Lower lobe of right lung (tissue), 2 donors: ENCODE measurements at regions not wholly inside any gene's neighbourhood (a gene's known extent, or its start where the extent isn't known, plus 50 kb on each side); places are given as distances from the start of the nearest gene placed in this dataset.

Source experiments
- ATAC-seq, 2 donors: fragments of 200-7000 bp; cut with Tn5 transposase; one replicate each; pipeline ENCODE4 v1.9.1; 2020 to 2022; ENCODE audit warnings: mild to moderate bottlenecking in 2 of 2, moderate library complexity in 2 of 2
- DNase-seq: peaks from one replicate; pipeline ENCODE4 v3.0.0-alpha.2; 2020
- H3K27ac ChIP-seq: fragments of 200-600 bp; one replicate; pipeline ENCODE4 v1.8.0; 2022
- H3K27me3 ChIP-seq: fragments of 200-600 bp; one replicate; pipeline ENCODE4 v1.8.0; 2022; ENCODE audit warnings: low read depth
- H3K36me3 ChIP-seq: fragments of 200-600 bp; one replicate; pipeline ENCODE4 v1.8.0; 2022; ENCODE audit warnings: mild to moderate bottlenecking
- H3K4me1 ChIP-seq: fragments of 200-600 bp; one replicate; pipeline ENCODE4 v1.8.0; 2022
- H3K4me3 ChIP-seq: fragments of 200-600 bp; one replicate; pipeline ENCODE4 v1.8.0; 2022; ENCODE audit warnings: mild to moderate bottlenecking
- H3K9me3 ChIP-seq: fragments of 200-600 bp; one replicate; pipeline ENCODE4 v1.8.0; 2022
- CTCF ChIP-seq: fragments of 200-600 bp; IDR thresholded peaks from one replicate; pipeline ENCODE4 v1.8.0; 2022; ENCODE audit warnings: antibody characterized with exemption, mild to moderate bottlenecking
- intact Hi-C: fragments of 100-400 bp; cut with DNase I; formaldehyde crosslinking; loops from one replicate; pipeline ENCODE4 v1.11.0; 2022
- donor health status: DM: no; HTN: yes; CAD: no; lungs with severe emphysema.

- Histone ChIP-seq H3K27ac (no peak overlapping the region), H3K4me1 (no peaks in the 10 kb centered on the region), H3K4me3 (no peak overlapping the region), H3K36me3 (no peaks in the 10 kb centered on the region), H3K9me3 (no peaks in the 10 kb centered on the region), H3K27me3 (no peaks in the 10 kb centered on the region)
- intact Hi-C loops = no loop called here
- no peak for DNase-seq
- no peak for ATAC-seq
- no peak for TF ChIP-seq CTCF
These were observed 153.8 kb upstream of the RASA1 start for GRCh38 chr5:87113861-87114260.

GRCh38 chr5:87114631-87115030 is 153.1 kb upstream of the RASA1 start:
- ATAC-seq (no peak), DNase-seq (no peak)
- Histone ChIP-seq H3K27ac (no peak overlapping the region), H3K4me1 (no peaks in the 10 kb centered on the region), H3K4me3 (no peak overlapping the region), H3K27me3 (no peaks in the 10 kb centered on the region), H3K9me3 (no peaks in the 10 kb centered on the region), H3K36me3 (no peaks in the 10 kb centered on the region)
- intact Hi-C loops = no loop called here
- no peak for TF ChIP-seq CTCF

GRCh38 chr5:87115839-87116364 is 151.8 kb upstream of the RASA1 start:
- H3K9me3 ChIP-seq = no peaks in the 10 kb centered on the region
- H3K27me3 ChIP-seq = no peaks in the 10 kb centered on the region
- H3K4me1 ChIP-seq = peaks cover 8% of the 10 kb centered on the region
- no peak overlapping the region for H3K4me3 ChIP-seq
- H3K27ac ChIP-seq = no peak overlapping the region
- H3K36me3 ChIP-seq = no peaks in the 10 kb centered on the region
- no peak for ATAC-seq
- intact Hi-C loops = no loop called here
- TF ChIP-seq CTCF = no peak
- DNase-seq = no peak

GRCh38 chr5:87116825-87117512 is 150.7 kb upstream of the RASA1 start:
- DNase-seq (no peak), ATAC-seq (no peak)
- no peaks in the 10 kb centered on the region for H3K9me3 ChIP-seq
- no peak overlapping the region for H3K4me3 ChIP-seq
- H3K4me1 ChIP-seq = peaks cover 18% of the 10 kb centered on the region
- no peak for TF ChIP-seq CTCF
- H3K27ac ChIP-seq = no peak overlapping the region
- intact Hi-C loops = no loop called here
- H3K27me3 ChIP-seq = no peaks in the 10 kb centered on the region
- no peaks in the 10 kb centered on the region for H3K36me3 ChIP-seq

- Histone ChIP-seq H3K27ac (no peak overlapping the region), H3K4me1 (peaks cover 18% of the 10 kb centered on the region), H3K27me3 (no peaks in the 10 kb centered on the region), H3K36me3 (no peaks in the 10 kb centered on the region), H3K9me3 (no peaks in the 10 kb centered on the region), H3K4me3 (no peak overlapping the region)
- no peak for ATAC-seq
- DNase-seq = no peak
- no peak for TF ChIP-seq CTCF
- intact Hi-C loops = no loop called here
These were observed 148.1 kb upstream of the RASA1 start for GRCh38 chr5:87119588-87119987.
